Neural progenitor cell (in vitro differentiated cells): ENCODE measurements at regions not wholly inside any gene's neighbourhood (a gene's known extent, or its start where the extent isn't known, plus 50 kb on each side); places are given as distances from the start of the nearest gene placed in this dataset.

Experiments used
- EZH2phosphoT487 ChIP-seq: fragments of 200-600 bp; sonication (generic); IDR thresholded peaks from 2 replicates; pipeline ENCODE4 v1.6.1; 2017; ENCODE audit warnings: antibody characterized with exemption
- TF ChIP-seq, protein P1 (sequence below): fragments of 200-600 bp; sonication (generic); IDR thresholded peaks from 2 replicates; pipeline ENCODE4 v1.5.1; 2017; ENCODE audit warnings: antibody characterized with exemption, mild to moderate bottlenecking

DNA sequence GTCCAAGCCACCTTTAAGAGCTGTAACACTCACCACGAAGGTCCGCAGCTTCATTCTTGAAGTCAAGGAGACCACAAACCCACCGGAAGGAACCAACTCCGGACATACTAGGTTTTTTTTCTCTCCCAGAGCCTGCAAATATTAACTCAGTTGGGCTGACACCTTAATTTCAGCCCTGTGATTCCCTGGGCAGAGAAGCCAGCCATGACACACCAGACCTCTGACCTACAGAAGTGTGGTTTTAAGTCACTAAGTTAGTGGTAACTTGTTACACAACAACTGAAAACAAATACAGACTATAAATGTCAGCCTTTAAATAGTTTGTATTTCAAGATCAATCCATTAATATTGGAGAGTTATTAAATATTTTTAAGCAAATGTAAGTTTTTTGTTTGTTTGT lies 855.1 kb downstream of the TMEM182 start:
- TF ChIP-seq, protein P1, sequence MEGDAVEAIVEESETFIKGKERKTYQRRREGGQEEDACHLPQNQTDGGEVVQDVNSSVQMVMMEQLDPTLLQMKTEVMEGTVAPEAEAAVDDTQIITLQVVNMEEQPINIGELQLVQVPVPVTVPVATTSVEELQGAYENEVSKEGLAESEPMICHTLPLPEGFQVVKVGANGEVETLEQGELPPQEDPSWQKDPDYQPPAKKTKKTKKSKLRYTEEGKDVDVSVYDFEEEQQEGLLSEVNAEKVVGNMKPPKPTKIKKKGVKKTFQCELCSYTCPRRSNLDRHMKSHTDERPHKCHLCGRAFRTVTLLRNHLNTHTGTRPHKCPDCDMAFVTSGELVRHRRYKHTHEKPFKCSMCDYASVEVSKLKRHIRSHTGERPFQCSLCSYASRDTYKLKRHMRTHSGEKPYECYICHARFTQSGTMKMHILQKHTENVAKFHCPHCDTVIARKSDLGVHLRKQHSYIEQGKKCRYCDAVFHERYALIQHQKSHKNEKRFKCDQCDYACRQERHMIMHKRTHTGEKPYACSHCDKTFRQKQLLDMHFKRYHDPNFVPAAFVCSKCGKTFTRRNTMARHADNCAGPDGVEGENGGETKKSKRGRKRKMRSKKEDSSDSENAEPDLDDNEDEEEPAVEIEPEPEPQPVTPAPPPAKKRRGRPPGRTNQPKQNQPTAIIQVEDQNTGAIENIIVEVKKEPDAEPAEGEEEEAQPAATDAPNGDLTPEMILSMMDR, result no peak
- TF ChIP-seq EZH2phosphoT487, result no peak
